ENCODE measurements at regions not wholly inside any gene's neighbourhood (a gene's known extent, or its start where the extent isn't known, plus 50 kb on each side); places are given as distances from the start of the nearest gene placed in this dataset.
"Not testable (repeated sequence)": the region's sequence is repeated elsewhere in the genome, so short reads cannot be mapped to it uniquely, and the experiment has no call there.

DNA sequence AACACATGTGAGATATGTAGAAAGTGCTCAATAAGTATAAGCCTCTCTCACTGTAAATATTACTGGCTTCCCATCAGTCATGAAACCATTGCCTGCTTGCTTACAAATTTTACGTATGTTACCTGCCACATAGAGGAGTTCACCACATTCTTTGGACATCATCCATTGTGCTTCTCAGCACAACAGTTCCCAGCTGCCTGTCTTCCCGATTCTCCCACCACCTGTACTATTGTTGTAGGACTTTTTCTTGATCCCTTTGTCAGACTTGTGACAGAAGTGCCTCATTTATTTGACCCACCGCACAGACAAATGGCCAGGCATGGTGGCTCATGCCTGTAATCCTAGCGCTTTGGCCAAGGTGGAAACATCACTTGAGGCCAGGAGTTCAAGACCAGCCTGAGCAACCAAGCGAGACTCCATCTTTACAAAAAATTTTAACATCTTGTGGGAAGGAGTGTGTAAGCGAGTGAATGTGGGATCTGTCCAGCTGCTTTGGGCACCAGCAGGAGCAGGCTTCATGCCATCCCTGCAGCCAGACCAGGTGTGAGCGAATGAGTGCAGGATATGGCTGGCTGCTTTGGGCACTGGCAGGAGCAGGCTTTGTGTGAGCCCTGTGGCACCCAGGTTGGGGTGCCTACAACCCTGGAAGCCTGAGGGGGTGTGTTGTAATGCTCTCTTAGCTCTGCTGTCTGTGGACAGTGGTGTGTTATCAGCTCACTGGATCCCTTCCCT is 139.9 kb upstream of the ELL2 start:
- ATAC-seq (ENCODE audit: low FRiP score in 2 of 2) (no peak), DNase-seq (no peak)
- Histone ChIP-seq H3K27ac (no peak overlapping the region), H3K4me1 (no peaks in the 10 kb centered on the region), H3K36me3 (no peaks in the 10 kb centered on the region), H3K9me3 (no peaks in the 10 kb centered on the region), H3K4me3 (no peak overlapping the region), H3K27me3 (no peaks in the 10 kb centered on the region)
- 90 to 97% methylated on average over 7 of the region's 7 CpGs for WGBS, 2 donors
- TF ChIP-seq, protein P1, sequence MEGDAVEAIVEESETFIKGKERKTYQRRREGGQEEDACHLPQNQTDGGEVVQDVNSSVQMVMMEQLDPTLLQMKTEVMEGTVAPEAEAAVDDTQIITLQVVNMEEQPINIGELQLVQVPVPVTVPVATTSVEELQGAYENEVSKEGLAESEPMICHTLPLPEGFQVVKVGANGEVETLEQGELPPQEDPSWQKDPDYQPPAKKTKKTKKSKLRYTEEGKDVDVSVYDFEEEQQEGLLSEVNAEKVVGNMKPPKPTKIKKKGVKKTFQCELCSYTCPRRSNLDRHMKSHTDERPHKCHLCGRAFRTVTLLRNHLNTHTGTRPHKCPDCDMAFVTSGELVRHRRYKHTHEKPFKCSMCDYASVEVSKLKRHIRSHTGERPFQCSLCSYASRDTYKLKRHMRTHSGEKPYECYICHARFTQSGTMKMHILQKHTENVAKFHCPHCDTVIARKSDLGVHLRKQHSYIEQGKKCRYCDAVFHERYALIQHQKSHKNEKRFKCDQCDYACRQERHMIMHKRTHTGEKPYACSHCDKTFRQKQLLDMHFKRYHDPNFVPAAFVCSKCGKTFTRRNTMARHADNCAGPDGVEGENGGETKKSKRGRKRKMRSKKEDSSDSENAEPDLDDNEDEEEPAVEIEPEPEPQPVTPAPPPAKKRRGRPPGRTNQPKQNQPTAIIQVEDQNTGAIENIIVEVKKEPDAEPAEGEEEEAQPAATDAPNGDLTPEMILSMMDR (IDR thresholded peaks at IDR 0.05), result no peak
- no peak for TF ChIP-seq POLR2AphosphoS5 (IDR thresholded peaks at IDR 0.05)
- TF ChIP-seq EP300 (IDR thresholded peaks at IDR 0.05), result no peak
- no peak for TF ChIP-seq POLR2A (IDR thresholded peaks at IDR 0.05)

DNA sequence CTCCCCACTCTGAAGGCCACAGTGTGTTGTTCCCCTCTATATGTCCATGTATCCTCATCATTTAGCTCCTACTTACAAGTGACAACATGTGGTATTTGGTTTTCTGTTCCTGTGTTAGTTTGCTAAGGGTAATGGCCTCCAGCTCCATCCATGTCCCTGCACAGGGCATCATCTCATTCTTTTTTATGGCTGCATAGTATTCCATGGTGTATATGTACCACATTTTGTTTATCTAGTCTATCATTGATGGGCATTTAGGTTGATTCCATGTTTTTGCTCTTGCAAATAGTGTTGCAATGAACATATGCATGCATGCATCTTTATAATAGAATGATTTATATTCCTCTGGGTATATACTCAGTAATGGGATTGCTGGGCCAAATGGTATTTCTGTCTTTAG is 135.8 kb upstream of the ELL2 start:
- H3K9me3 ChIP-seq; ATAC-seq (ENCODE audit: low FRiP score in 2 of 2); H3K27me3 ChIP-seq; H3K4me3 ChIP-seq; H3K27ac ChIP-seq; DNase-seq; H3K36me3 ChIP-seq: not testable (repeated sequence)
- H3K4me1 ChIP-seq, result peaks cover 0 to 11% (median 4%) of the 10 kb centered on the region in 4 donors

DNA sequence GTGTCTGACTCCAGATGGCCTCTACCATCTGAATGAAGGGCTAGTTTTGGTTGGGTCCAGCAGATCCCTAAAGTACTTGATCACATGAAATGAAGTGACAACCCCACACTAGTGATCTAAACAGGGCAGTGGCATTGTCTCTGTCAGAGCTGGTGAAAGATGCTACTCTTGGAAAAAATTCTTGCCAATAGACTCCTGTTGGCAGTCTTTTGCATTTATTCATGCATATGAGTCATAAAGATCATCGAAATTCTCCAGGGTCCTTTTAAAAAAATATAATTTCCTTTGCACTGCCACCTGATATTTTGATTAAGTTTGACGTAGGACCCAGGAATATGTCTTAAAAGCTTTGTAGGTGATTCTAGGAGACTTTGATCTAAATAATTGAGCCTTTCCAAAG is 135.1 kb upstream of the ELL2 start:
- TF ChIP-seq POLR2AphosphoS5 (IDR thresholded peaks at IDR 0.05) (no peak), POLR2A (IDR thresholded peaks at IDR 0.05) (no peak), EP300 (IDR thresholded peaks at IDR 0.05) (no peak)
- TF ChIP-seq, protein P1 (IDR thresholded peaks at IDR 0.05), result no peak
- Histone ChIP-seq H3K36me3 (no peaks in the 10 kb centered on the region), H3K27ac (no peak overlapping the region), H3K27me3 (no peaks in the 10 kb centered on the region), H3K4me3 (no peak overlapping the region), H3K4me1 (peaks cover 0 to 11% (median 4%) of the 10 kb centered on the region in 4 donors), H3K9me3 (no peaks in the 10 kb centered on the region)
- 86 to 100% methylated on average over 2 of the region's 2 CpGs for WGBS, 2 donors
- no peak for ATAC-seq (ENCODE audit: low FRiP score in 2 of 2)
- no peak for DNase-seq

DNA sequence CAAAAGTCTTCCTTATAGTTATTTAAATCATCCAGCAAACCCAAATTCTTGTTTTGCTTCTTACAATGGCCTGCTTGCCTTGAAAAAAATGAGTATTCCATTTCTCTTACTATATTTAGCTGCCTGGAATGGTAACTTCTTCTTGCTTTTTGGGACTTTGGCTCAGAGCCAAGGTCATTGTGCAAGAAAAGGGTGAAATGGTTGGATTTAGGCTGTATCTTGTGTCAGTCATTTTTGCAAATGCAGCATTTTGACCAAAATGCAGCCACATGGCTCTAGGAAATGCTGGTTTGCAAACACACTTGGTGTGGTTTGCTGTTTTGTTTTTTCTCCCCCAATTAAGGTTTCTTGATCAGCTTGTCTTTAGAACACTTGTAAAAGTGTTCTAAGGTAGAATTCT is 133.3 kb upstream of the ELL2 start:
- no peak for DNase-seq
- peak overlapping the region in 1 of 4 donors; percentile 2 for H3K27ac ChIP-seq
- TF ChIP-seq, protein P1 (IDR thresholded peaks at IDR 0.05), result no peak
- TF ChIP-seq POLR2AphosphoS5 (IDR thresholded peaks at IDR 0.05), result peak in 1 of 2 donors; percentile 30
- no peaks in the 10 kb centered on the region for H3K36me3 ChIP-seq
- peaks cover 0 to 11% (median 4%) of the 10 kb centered on the region in 4 donors for H3K4me1 ChIP-seq
- H3K4me3 ChIP-seq, result no peak overlapping the region
- ATAC-seq (ENCODE audit: low FRiP score in 2 of 2), result no peak
- no peaks in the 10 kb centered on the region for H3K27me3 ChIP-seq
- no peaks in the 10 kb centered on the region for H3K9me3 ChIP-seq

DNA sequence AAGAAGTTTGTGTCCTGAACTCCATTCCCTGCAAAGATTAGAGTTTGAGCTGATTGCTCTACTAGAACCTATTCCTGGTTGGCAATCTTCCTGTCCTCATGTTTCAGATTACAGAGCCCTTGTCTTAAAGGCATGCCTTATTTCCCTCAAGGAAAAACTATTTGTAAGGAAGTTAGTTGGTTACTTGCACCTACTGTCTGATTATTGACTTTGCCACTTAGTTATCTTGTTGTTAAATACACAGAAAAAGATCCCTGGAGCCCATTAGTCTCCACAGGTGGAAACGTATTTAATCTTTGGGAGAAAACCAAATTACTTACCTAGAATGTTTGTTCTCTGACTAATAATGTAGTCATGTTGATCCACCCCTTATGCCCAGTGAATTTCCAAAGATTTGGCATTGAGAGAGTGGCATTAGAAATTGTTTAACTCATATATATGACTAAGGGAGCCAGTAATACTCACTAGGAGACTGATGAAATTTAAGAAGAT is 132.3 kb upstream of the ELL2 start:
- 30 to 41% methylated on average over 1 of the region's 1 CpG for WGBS, 2 donors

More for the DNA sequence above, 132.3 kb upstream of the ELL2 start:
- ATAC-seq (ENCODE audit: low FRiP score in 2 of 2) (no peak), DNase-seq (no peak)
- Histone ChIP-seq H3K27ac (no peak overlapping the region), H3K27me3 (no peaks in the 10 kb centered on the region), H3K4me3 (no peak overlapping the region), H3K36me3 (no peaks in the 10 kb centered on the region), H3K4me1 (peaks cover 0 to 11% (median 4%) of the 10 kb centered on the region in 4 donors), H3K9me3 (no peaks in the 10 kb centered on the region)
- no peak for TF ChIP-seq POLR2AphosphoS5 (IDR thresholded peaks at IDR 0.05)
- no peak for TF ChIP-seq EP300 (IDR thresholded peaks at IDR 0.05)
- TF ChIP-seq POLR2A (IDR thresholded peaks at IDR 0.05), result no peak
- TF ChIP-seq, protein P1 (IDR thresholded peaks at IDR 0.05), result no peak
